ENCODE measurements at regions not wholly inside any gene's neighbourhood (a gene's known extent, or its start where the extent isn't known, plus 50 kb on each side); places are given as distances from the start of the nearest gene placed in this dataset.

DNA sequence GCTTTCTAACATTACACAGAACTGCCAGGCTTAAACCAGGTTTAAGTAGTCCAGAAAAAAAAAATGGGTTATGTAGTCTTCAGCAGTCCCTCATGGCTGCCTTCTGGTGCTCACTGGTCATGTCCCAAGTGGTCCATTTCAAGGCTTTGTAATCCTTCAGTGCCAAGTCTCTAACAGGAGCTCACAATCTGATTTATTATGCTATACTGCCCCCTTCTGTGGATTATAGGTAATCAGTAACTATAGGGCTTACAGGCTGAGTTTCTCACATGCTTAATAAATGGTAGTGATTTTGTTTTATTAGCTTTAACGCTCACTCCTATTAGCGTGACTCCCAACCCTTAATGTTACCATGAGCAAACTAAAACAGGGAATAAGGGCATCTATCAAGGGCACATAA, 92.5 kb upstream of the EDA2R start:
- TF ChIP-seq CTCF (IDR thresholded peaks at IDR 0.05) (peak in 4 of 6 experiments; percentile 12 to 48 (median 36)), POLR2A (IDR thresholded peaks at IDR 0.05) (no peak)
